ENCODE measurements at regions not wholly inside any gene's neighbourhood (a gene's known extent, or its start where the extent isn't known, plus 50 kb on each side); places are given as distances from the start of the nearest gene placed in this dataset.

DNA sequence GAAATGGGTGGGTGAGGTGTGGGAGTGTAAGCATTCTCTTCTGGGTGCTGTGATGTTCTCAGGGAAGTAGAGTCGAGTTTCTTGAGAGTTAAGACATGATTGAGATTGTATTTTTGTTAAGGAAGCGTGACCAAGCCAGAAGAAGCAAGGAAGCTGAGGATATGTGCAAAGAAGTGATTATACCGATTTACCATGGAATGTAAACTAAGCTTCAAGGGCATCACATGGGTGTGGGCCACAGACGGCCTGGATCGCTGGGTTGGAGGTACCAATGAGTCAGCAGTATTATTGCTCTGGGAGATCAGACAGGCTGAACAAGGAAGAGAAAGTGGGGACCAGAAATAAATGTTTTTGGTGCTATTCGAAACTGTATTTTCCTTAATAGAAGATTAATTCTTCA, 184.1 kb upstream of the GMDS start:
- H4K20me1 ChIP-seq (ENCODE audit: low read depth, low read length), result no peaks in the 10 kb centered on the region
- no peaks in the 10 kb centered on the region for H3K27me3 ChIP-seq (ENCODE audit: low read length)
- H3F3A ChIP-seq (ENCODE audit: insufficient read depth), result no peaks in the 10 kb centered on the region
- TF ChIP-seq, protein P1, sequence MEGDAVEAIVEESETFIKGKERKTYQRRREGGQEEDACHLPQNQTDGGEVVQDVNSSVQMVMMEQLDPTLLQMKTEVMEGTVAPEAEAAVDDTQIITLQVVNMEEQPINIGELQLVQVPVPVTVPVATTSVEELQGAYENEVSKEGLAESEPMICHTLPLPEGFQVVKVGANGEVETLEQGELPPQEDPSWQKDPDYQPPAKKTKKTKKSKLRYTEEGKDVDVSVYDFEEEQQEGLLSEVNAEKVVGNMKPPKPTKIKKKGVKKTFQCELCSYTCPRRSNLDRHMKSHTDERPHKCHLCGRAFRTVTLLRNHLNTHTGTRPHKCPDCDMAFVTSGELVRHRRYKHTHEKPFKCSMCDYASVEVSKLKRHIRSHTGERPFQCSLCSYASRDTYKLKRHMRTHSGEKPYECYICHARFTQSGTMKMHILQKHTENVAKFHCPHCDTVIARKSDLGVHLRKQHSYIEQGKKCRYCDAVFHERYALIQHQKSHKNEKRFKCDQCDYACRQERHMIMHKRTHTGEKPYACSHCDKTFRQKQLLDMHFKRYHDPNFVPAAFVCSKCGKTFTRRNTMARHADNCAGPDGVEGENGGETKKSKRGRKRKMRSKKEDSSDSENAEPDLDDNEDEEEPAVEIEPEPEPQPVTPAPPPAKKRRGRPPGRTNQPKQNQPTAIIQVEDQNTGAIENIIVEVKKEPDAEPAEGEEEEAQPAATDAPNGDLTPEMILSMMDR (IDR thresholded peaks at IDR 0.05; ENCODE audit: insufficient read depth, low read length, poor library complexity, severe bottlenecking), result no peak
- no peak for TF ChIP-seq EZH2phosphoT487 (conservative IDR thresholded peaks at IDR 0.05; ENCODE audit: low read length)
- H3K27ac ChIP-seq (ENCODE audit: low read depth, low read length), result no peak overlapping the region
- H2AFZ ChIP-seq (ENCODE audit: low read depth, low read length, severe bottlenecking), result no peak overlapping the region
- H3K4me2 ChIP-seq (ENCODE audit: low read depth, low read length, poor library complexity, severe bottlenecking), result no peak overlapping the region
- no peaks in the 10 kb centered on the region for H3K36me3 ChIP-seq (ENCODE audit: low read length)
- H3K9me2 ChIP-seq (replicated peaks; ENCODE audit: insufficient read depth, low read length), result no peaks in the 10 kb centered on the region
- H3K9ac ChIP-seq (ENCODE audit: low read length), result no peak overlapping the region
- H3K79me2 ChIP-seq (ENCODE audit: insufficient read depth, low read length), result no peaks in the 10 kb centered on the region
- no peak overlapping the region for H3K4me3 ChIP-seq (ENCODE audit: insufficient read depth, low read length, poor library complexity, severe bottlenecking)
- H3K9me3 ChIP-seq (ENCODE audit: insufficient read depth, low read length), result no peaks in the 10 kb centered on the region

DNA sequence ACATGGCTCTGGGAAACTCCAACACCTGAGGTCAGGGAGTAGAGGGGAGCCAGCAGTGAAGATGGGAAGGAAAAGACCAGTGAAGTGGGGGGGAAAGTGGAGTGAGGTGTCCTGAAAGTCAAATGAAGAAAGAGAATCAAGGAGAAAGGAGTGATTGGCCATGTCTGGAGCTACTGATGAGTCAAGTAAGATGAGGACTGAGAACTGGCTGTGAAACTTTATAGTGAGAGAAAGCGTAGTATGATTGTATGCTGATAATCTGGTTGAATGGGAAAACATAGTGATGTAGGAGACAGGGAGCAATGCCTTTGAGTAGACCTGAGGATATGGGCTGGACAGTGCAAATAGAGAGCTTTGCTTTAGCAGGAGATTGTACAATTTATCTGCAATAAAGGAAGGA, 183.6 kb upstream of the GMDS start:
- H3K36me3 ChIP-seq (ENCODE audit: low read length), result no peaks in the 10 kb centered on the region
- H3K4me3 ChIP-seq (ENCODE audit: insufficient read depth, low read length, poor library complexity, severe bottlenecking), result no peak overlapping the region

DNA sequence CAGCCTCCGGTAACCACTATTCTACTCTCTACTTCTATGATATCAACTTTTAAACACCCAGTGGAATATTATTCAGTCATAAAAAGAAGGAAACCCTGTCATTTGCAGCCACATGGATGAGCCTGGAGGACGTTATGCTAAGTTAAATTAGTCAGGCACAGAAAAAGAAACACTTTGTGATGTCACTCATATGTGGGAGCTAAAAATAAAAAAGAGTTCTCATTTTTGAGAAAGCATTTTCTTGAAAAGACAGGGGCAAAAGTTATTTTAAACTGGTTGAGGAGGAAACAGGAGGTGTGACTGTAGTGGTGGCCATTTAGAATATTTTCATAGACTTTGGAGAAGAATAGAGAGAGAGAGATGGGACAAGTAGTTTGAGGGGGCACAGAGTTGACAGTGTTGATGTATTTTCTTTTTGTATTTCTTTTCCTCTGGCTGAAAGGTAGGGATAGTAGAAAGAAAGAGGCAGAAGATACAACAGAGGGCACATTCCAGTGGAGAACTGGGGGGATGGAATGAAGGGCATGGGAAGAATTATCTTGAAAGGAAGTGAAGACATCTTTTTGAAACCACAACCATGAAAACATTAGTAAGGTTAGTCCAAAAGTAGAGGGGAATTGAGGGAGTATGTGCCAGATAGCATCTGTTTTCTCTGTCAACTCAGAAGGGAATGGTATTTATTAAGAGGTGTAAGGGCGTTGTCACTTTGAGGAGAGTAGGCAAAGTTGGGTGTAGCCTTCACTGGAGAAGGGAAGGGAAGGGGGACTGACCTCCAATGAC, 181.3 kb upstream of the GMDS start:
- Histone ChIP-seq H3K9ac (ENCODE audit: low read length) (no peak overlapping the region), H3K4me2 (ENCODE audit: low read depth, low read length, poor library complexity, severe bottlenecking) (no peak overlapping the region), H3K9me2 (replicated peaks; ENCODE audit: insufficient read depth, low read length) (no peaks in the 10 kb centered on the region), H3K4me3 (ENCODE audit: insufficient read depth, low read length, poor library complexity, severe bottlenecking) (no peak overlapping the region), H3K36me3 (ENCODE audit: low read length) (no peaks in the 10 kb centered on the region), H3K27ac (ENCODE audit: low read depth, low read length) (no peak overlapping the region), H3F3A (ENCODE audit: insufficient read depth) (no peaks in the 10 kb centered on the region), H2AFZ (ENCODE audit: low read depth, low read length, severe bottlenecking) (no peak overlapping the region), H4K20me1 (ENCODE audit: low read depth, low read length) (no peaks in the 10 kb centered on the region), H3K27me3 (ENCODE audit: low read length) (no peaks in the 10 kb centered on the region), H3K9me3 (ENCODE audit: insufficient read depth, low read length) (no peaks in the 10 kb centered on the region), H3K79me2 (ENCODE audit: insufficient read depth, low read length) (no peaks in the 10 kb centered on the region)
- TF ChIP-seq, protein P1 (IDR thresholded peaks at IDR 0.05; ENCODE audit: insufficient read depth, low read length, poor library complexity, severe bottlenecking), result no peak
- no peak for TF ChIP-seq EZH2phosphoT487 (conservative IDR thresholded peaks at IDR 0.05; ENCODE audit: low read length)

More for the DNA sequence above, 183.6 kb upstream of the GMDS start:
- Histone ChIP-seq H3K9me3 (ENCODE audit: insufficient read depth, low read length) (no peaks in the 10 kb centered on the region), H3K9ac (ENCODE audit: low read length) (no peak overlapping the region), H3F3A (ENCODE audit: insufficient read depth) (no peaks in the 10 kb centered on the region), H3K9me2 (replicated peaks; ENCODE audit: insufficient read depth, low read length) (no peaks in the 10 kb centered on the region), H3K4me2 (ENCODE audit: low read depth, low read length, poor library complexity, severe bottlenecking) (no peak overlapping the region), H3K79me2 (ENCODE audit: insufficient read depth, low read length) (no peaks in the 10 kb centered on the region), H3K27ac (ENCODE audit: low read depth, low read length) (no peak overlapping the region), H2AFZ (ENCODE audit: low read depth, low read length, severe bottlenecking) (no peak overlapping the region), H3K27me3 (ENCODE audit: low read length) (no peaks in the 10 kb centered on the region), H4K20me1 (ENCODE audit: low read depth, low read length) (no peaks in the 10 kb centered on the region)
- no peak for TF ChIP-seq EZH2phosphoT487 (conservative IDR thresholded peaks at IDR 0.05; ENCODE audit: low read length)
- TF ChIP-seq, protein P1 (IDR thresholded peaks at IDR 0.05; ENCODE audit: insufficient read depth, low read length, poor library complexity, severe bottlenecking), result no peak

All from SU-DHL-6 (cell line).